HEK293T (cell line): ENCODE measurements at regions not wholly inside any gene's neighbourhood (a gene's known extent, or its start where the extent isn't known, plus 50 kb on each side); places are given as distances from the start of the nearest gene placed in this dataset.

Experiments used
- BHLHE40 ChIP-seq: fragments of 450-650 bp; IDR thresholded peaks from 2 replicates; pipeline ENCODE4 v1.6.1; 2016; ENCODE audit warnings: mild to moderate bottlenecking, moderate library complexity, borderline replicate concordance
- CTBP1 ChIP-seq: fragments of 450-650 bp; IDR thresholded peaks from 2 replicates; pipeline ENCODE4 v1.6.1; 2016; ENCODE audit warnings: borderline replicate concordance
- FOXA1 ChIP-seq: fragments of 450-650 bp; IDR thresholded peaks from 2 replicates; pipeline ENCODE4 v1.6.1; 2016; ENCODE audit warnings: mild to moderate bottlenecking
- FOXK2 ChIP-seq: fragments of 450-650 bp; IDR thresholded peaks from 2 replicates; pipeline ENCODE4 v1.6.1; 2016; ENCODE audit warnings: mild to moderate bottlenecking
- FOXM1 ChIP-seq: fragments of 450-650 bp; IDR thresholded peaks from 2 replicates; pipeline ENCODE4 v1.6.1; 2017; ENCODE audit warnings: mild to moderate bottlenecking, borderline replicate concordance
- NFRKB ChIP-seq: fragments of 450-650 bp; IDR thresholded peaks from 2 replicates; pipeline ENCODE4 v1.6.1; 2016; ENCODE audit warnings: mild to moderate bottlenecking, moderate library complexity
- PKNOX1 ChIP-seq: fragments of 450-650 bp; IDR thresholded peaks from 2 replicates; pipeline ENCODE4 v1.6.1; 2016
- SP1 ChIP-seq: fragments of 450-650 bp; IDR thresholded peaks from 2 replicates; pipeline ENCODE4 v1.6.1; 2017
- SUZ12 ChIP-seq: fragments of 450-650 bp; IDR thresholded peaks from 2 replicates; pipeline ENCODE4 v1.6.1; 2016; ENCODE audit warnings: mild to moderate bottlenecking

GRCh38 chr15:93417631-93418030 is 328.6 kb upstream of the RGMA start:
- TF ChIP-seq BHLHE40 (no peak), FOXA1 (no peak), SP1 (no peak), CTBP1 (no peak), SUZ12 (no peak), PKNOX1 (no peak), FOXM1 (no peak), FOXK2 (no peak), NFRKB (no peak)
